DMS53 treated with DMSO at 0.1 percent for 48 hours (cell line): ENCODE measurements at regions not wholly inside any gene's neighbourhood (a gene's known extent, or its start where the extent isn't known, plus 50 kb on each side); places are given as distances from the start of the nearest gene placed in this dataset.
"Not testable (repeated sequence)": the region's sequence is repeated elsewhere in the genome, so short reads cannot be mapped to it uniquely, and the experiment has no call there.

ENCODE experiments used
- DNase-seq: peaks from one replicate; lab custom pipeline; 2025; ENCODE audit not compliant: unreplicated experiment; lab: John Stamatoyannopoulos, UW

GRCh38 chr16:61195006-61195405, 841.2 kb downstream of the CDH8 start:
- no peak for DNase-seq

GRCh38 chr16:61194573-61194972, 841.7 kb downstream of the CDH8 start:
- DNase-seq = no peak

- no peak for DNase-seq
These were observed 853.8 kb downstream of the CDH8 start for GRCh38 chr16:61182391-61182790.

- no peak for DNase-seq
These were observed 854.3 kb downstream of the CDH8 start for GRCh38 chr16:61181982-61182381.

GRCh38 chr16:61179561-61179960, 856.7 kb downstream of the CDH8 start:
- no peak for DNase-seq

GRCh38 chr16:61165797-61166196, 870.4 kb downstream of the CDH8 start:
- no peak for DNase-seq

- no peak for DNase-seq
These were observed 885.9 kb downstream of the CDH8 start for GRCh38 chr16:61150351-61150750.

- no peak for DNase-seq
These were observed 886.5 kb downstream of the CDH8 start for GRCh38 chr16:61149709-61150108.

- no peak for DNase-seq
These were observed 887.3 kb downstream of the CDH8 start for GRCh38 chr16:61148930-61149329.

GRCh38 chr16:61146429-61146828, 889.8 kb downstream of the CDH8 start:
- no peak for DNase-seq

- DNase-seq = no peak
These were observed 904.8 kb downstream of the CDH8 start for GRCh38 chr16:61131447-61131846.

GRCh38 chr16:61128545-61129323, 907.5 kb downstream of the CDH8 start:
- DNase-seq = peak; percentile 5

- DNase-seq = no peak
These were observed 930.7 kb downstream of the CDH8 start for GRCh38 chr16:61105544-61105943.

- no peak for DNase-seq
These were observed 937.7 kb downstream of the CDH8 start for GRCh38 chr16:61098505-61098904.

GRCh38 chr16:61091300-61091699, 944.9 kb downstream of the CDH8 start:
- not testable (repeated sequence) for DNase-seq

GRCh38 chr16:61083711-61084110, 952.5 kb downstream of the CDH8 start:
- DNase-seq = no peak

GRCh38 chr16:61074324-61074723, 961.9 kb downstream of the CDH8 start:
- no peak for DNase-seq

- no peak for DNase-seq
These were observed 978.6 kb downstream of the CDH8 start for GRCh38 chr16:61057635-61058034.

GRCh38 chr16:61050547-61050946, 985.7 kb downstream of the CDH8 start:
- DNase-seq = no peak

- no peak for DNase-seq
These were observed 990.3 kb downstream of the CDH8 start for GRCh38 chr16:61045931-61046330.

- no peak for DNase-seq
These were observed 993.5 kb downstream of the CDH8 start for GRCh38 chr16:61042737-61043136.

- no peak for DNase-seq
These were observed 1005.6 kb downstream of the CDH8 start for GRCh38 chr16:61030616-61031015.
